HepG2 (cell line): ENCODE measurements at regions not wholly inside any gene's neighbourhood (a gene's known extent, or its start where the extent isn't known, plus 50 kb on each side); places are given as distances from the start of the nearest gene placed in this dataset.

Experiments
- EEA1 ChIP-seq: sonication (generic); formaldehyde crosslinking; IDR thresholded peaks from 2 replicates; pipeline ENCODE4 v1.5.1; 2020; ENCODE audit warnings: mild to moderate bottlenecking, missing genetic modification reagents, borderline replicate concordance
- PRPF4 ChIP-seq: fragments of 200-400 bp; formaldehyde crosslinking; IDR thresholded peaks from 2 replicates; pipeline ENCODE4 v1.6.1; 2016; ENCODE audit warnings: low read length, low read depth; ENCODE audit not compliant: poor library complexity, severe bottlenecking
- SIN3A ChIP-seq: IDR thresholded peaks from 2 replicates; pipeline ENCODE4 v1.6.1; 2011; ENCODE audit warnings: low read depth, mild to moderate bottlenecking, control low read depth, low read length, borderline replicate concordance
- ZNF138 ChIP-seq: sonication (generic); formaldehyde crosslinking; IDR thresholded peaks from 2 replicates; pipeline ENCODE4 v1.5.0; 2020; ENCODE audit warnings: mild to moderate bottlenecking, low read depth, missing genetic modification reagents
- ZNF512 ChIP-seq: sonication (generic); formaldehyde crosslinking; IDR thresholded peaks from 2 replicates; pipeline ENCODE4 v1.4.0; 2020; ENCODE audit warnings: mild to moderate bottlenecking, missing genetic modification reagents

- TF ChIP-seq SIN3A = no peak
- no peak for TF ChIP-seq EEA1 (CRISPR knock-in tag)
- no peak for TF ChIP-seq ZNF138
- TF ChIP-seq ZNF512 = no peak
- TF ChIP-seq PRPF4 = no peak
Observed at GRCh38 chr10:2019803-2020202, 282.5 kb upstream of the ADARB2 start.
